ENCODE measurements at regions not wholly inside any gene's neighbourhood (a gene's known extent, or its start where the extent isn't known, plus 50 kb on each side); places are given as distances from the start of the nearest gene placed in this dataset.

GRCh38 chr13:29713839-29714238, 118.4 kb upstream of the SLC7A1 start:
- no peak for DNase-seq (ENCODE audit: low read depth)
- in situ Hi-C loops (cut with HindIII; ENCODE audit: low pct_unique_long_range_greater_than_20kb, low sequenced_read_pairs), result no loop called here

- DNase-seq (ENCODE audit: low read depth), result no peak
- in situ Hi-C loops (cut with HindIII; ENCODE audit: low pct_unique_long_range_greater_than_20kb, low sequenced_read_pairs), result no loop called here
Observed at GRCh38 chr13:29711776-29712175, 116.3 kb upstream of the SLC7A1 start.

GRCh38 chr13:29710511-29710910, 115.0 kb upstream of the SLC7A1 start:
- in situ Hi-C loops (cut with HindIII; ENCODE audit: low pct_unique_long_range_greater_than_20kb, low sequenced_read_pairs), result no loop called here
- no peak for DNase-seq (ENCODE audit: low read depth)

- in situ Hi-C loops (cut with HindIII; ENCODE audit: low pct_unique_long_range_greater_than_20kb, low sequenced_read_pairs), result no loop called here
- DNase-seq (ENCODE audit: low read depth), result no peak
Observed at GRCh38 chr13:29709407-29710069, 114.0 kb upstream of the SLC7A1 start.

- no peak for DNase-seq (ENCODE audit: low read depth)
- in situ Hi-C loops (cut with HindIII; ENCODE audit: low pct_unique_long_range_greater_than_20kb, low sequenced_read_pairs), result no loop called here
Observed at GRCh38 chr13:29707876-29708543, 112.5 kb upstream of the SLC7A1 start.

- in situ Hi-C loops (cut with HindIII; ENCODE audit: low pct_unique_long_range_greater_than_20kb, low sequenced_read_pairs), result no loop called here
- no peak for DNase-seq (ENCODE audit: low read depth)
Observed at GRCh38 chr13:29706923-29707322, 111.4 kb upstream of the SLC7A1 start.

GRCh38 chr13:29704648-29705047, 109.2 kb upstream of the SLC7A1 start:
- in situ Hi-C loops (cut with HindIII; ENCODE audit: low pct_unique_long_range_greater_than_20kb, low sequenced_read_pairs), result no loop called here
- DNase-seq (ENCODE audit: low read depth), result no peak

GRCh38 chr13:29703421-29703820, 107.9 kb upstream of the SLC7A1 start:
- in situ Hi-C loops (cut with HindIII; ENCODE audit: low pct_unique_long_range_greater_than_20kb, low sequenced_read_pairs), result no loop called here
- no peak for DNase-seq (ENCODE audit: low read depth)

GRCh38 chr13:29702912-29703351, 107.4 kb upstream of the SLC7A1 start:
- in situ Hi-C loops (cut with HindIII; ENCODE audit: low pct_unique_long_range_greater_than_20kb, low sequenced_read_pairs), result no loop called here
- no peak for DNase-seq (ENCODE audit: low read depth)

- in situ Hi-C loops (cut with HindIII; ENCODE audit: low pct_unique_long_range_greater_than_20kb, low sequenced_read_pairs), result no loop called here
- DNase-seq (ENCODE audit: low read depth), result no peak
Observed at GRCh38 chr13:29698106-29698505, 102.6 kb upstream of the SLC7A1 start.

- in situ Hi-C loops (cut with HindIII; ENCODE audit: low pct_unique_long_range_greater_than_20kb, low sequenced_read_pairs), result no loop called here
- no peak for DNase-seq (ENCODE audit: low read depth)
Observed at GRCh38 chr13:29696606-29697005, 101.1 kb upstream of the SLC7A1 start.

GRCh38 chr13:29693275-29693945, 97.9 kb upstream of the SLC7A1 start:
- DNase-seq (ENCODE audit: low read depth), result no peak
- in situ Hi-C loops (cut with HindIII; ENCODE audit: low pct_unique_long_range_greater_than_20kb, low sequenced_read_pairs), result no loop called here

GRCh38 chr13:29689548-29689947, 94.1 kb upstream of the SLC7A1 start:
- in situ Hi-C loops (cut with HindIII; ENCODE audit: low pct_unique_long_range_greater_than_20kb, low sequenced_read_pairs), result no loop called here
- DNase-seq (ENCODE audit: low read depth), result no peak

- no peak for DNase-seq (ENCODE audit: low read depth)
- in situ Hi-C loops (cut with HindIII; ENCODE audit: low pct_unique_long_range_greater_than_20kb, low sequenced_read_pairs), result no loop called here
Observed at GRCh38 chr13:29688193-29688592, 92.7 kb upstream of the SLC7A1 start.

- DNase-seq (ENCODE audit: low read depth), result no peak
- in situ Hi-C loops (cut with HindIII; ENCODE audit: low pct_unique_long_range_greater_than_20kb, low sequenced_read_pairs), result no loop called here
Observed at GRCh38 chr13:29684441-29684840, 89.0 kb upstream of the SLC7A1 start.

GRCh38 chr13:29683041-29683440, 87.6 kb upstream of the SLC7A1 start:
- DNase-seq (ENCODE audit: low read depth), result no peak
- in situ Hi-C loops (cut with HindIII; ENCODE audit: low pct_unique_long_range_greater_than_20kb, low sequenced_read_pairs), result no loop called here

GRCh38 chr13:29681864-29682263, 86.4 kb upstream of the SLC7A1 start:
- no peak for DNase-seq (ENCODE audit: low read depth)
- in situ Hi-C loops (cut with HindIII; ENCODE audit: low pct_unique_long_range_greater_than_20kb, low sequenced_read_pairs), result no loop called here

- no peak for DNase-seq (ENCODE audit: low read depth)
- in situ Hi-C loops (cut with HindIII; ENCODE audit: low pct_unique_long_range_greater_than_20kb, low sequenced_read_pairs), result no loop called here
Observed at GRCh38 chr13:29679396-29680053, 84.0 kb upstream of the SLC7A1 start.

GRCh38 chr13:29677627-29678026, 82.1 kb upstream of the SLC7A1 start:
- DNase-seq (ENCODE audit: low read depth), result no peak
- in situ Hi-C loops (cut with HindIII; ENCODE audit: low pct_unique_long_range_greater_than_20kb, low sequenced_read_pairs), result no loop called here

Measured in Caki2 (cell line).